ENCODE measurements at regions not wholly inside any gene's neighbourhood (a gene's known extent, or its start where the extent isn't known, plus 50 kb on each side); places are given as distances from the start of the nearest gene placed in this dataset.

- TF ChIP-seq CTCF (conservative IDR thresholded peaks at IDR 0.05; ENCODE audit: low read length) (no peak), EZH2phosphoT487 (IDR thresholded peaks at IDR 0.05; ENCODE audit: borderline replicate concordance, low read depth, low read length) (no peak)
These were observed 61.4 kb upstream of the RANBP6 start for GRCh38 chr9:6076851-6077250.
